ENCODE measurements at regions not wholly inside any gene's neighbourhood (a gene's known extent, or its start where the extent isn't known, plus 50 kb on each side); places are given as distances from the start of the nearest gene placed in this dataset.

- no peak for DNase-seq
- Histone ChIP-seq H3K27me3 (ENCODE audit: control insufficient read depth, insufficient read depth, low read length) (no peaks in the 10 kb centered on the region; the same call in 1 of the 2 replicates), H2AK5ac (ENCODE audit: low read depth, low read length) (no peak overlapping the region), H2BK15ac (ENCODE audit: low read depth, low read length) (no peak overlapping the region), H2BK120ac (ENCODE audit: low read depth, low read length) (no peak overlapping the region), H3K4me1 (ENCODE audit: control insufficient read depth, insufficient read depth, low read length) (no peaks in the 10 kb centered on the region), H4K91ac (ENCODE audit: insufficient read depth, low read depth, low read length) (no peak overlapping the region), H2BK5ac (ENCODE audit: low read depth, low read length, poor library complexity, severe bottlenecking) (no peak overlapping the region), H2BK20ac (ENCODE audit: low read depth, low read length) (no peak overlapping the region), H3K4me3 (ENCODE audit: insufficient read depth, low read depth, low read length) (no peak overlapping the region), H4K5ac (ENCODE audit: low read depth, low read length) (no peak overlapping the region), H3K9me1 (ENCODE audit: insufficient read depth, low read length) (no peaks in the 10 kb centered on the region), H3K56ac (ENCODE audit: extremely low read depth, insufficient read depth, low read length) (no peak overlapping the region), H3K23ac (ENCODE audit: low read depth, low read length) (no peak overlapping the region), H3K27ac (ENCODE audit: insufficient read depth, low read length) (no peak overlapping the region), H2AK9ac (replicated peaks; ENCODE audit: low read depth, low read length, poor library complexity) (no peak overlapping the region), H3K9ac (ENCODE audit: low read depth, low read length) (no peak overlapping the region), H3K79me1 (ENCODE audit: low read depth in 1 of 2, low read length in 2 of 2) (no peaks in the 10 kb centered on the region), H4K8ac (ENCODE audit: low read depth in 2 of 2, low read length in 2 of 2) (no peak overlapping the region), H3K36me3 (ENCODE audit: control insufficient read depth, insufficient read depth, low read length) (no peaks in the 10 kb centered on the region), H3K14ac (replicated peaks; ENCODE audit: low read depth, low read length) (no peak overlapping the region), H4K20me1 (ENCODE audit: insufficient read depth, low read length) (no peaks in the 10 kb centered on the region), H3K18ac (ENCODE audit: low read depth, low read length) (no peak overlapping the region), H3K9me3 (ENCODE audit: control insufficient read depth, insufficient read depth, low read length) (no peaks in the 10 kb centered on the region; the same call in 1 of the 2 replicates), H2AFZ (replicated peaks; ENCODE audit: low read length, poor library complexity) (no peak overlapping the region), H3K4me2 (ENCODE audit: low read depth, low read length) (no peak overlapping the region), H3K4ac (ENCODE audit: low read depth, low read length) (no peak overlapping the region)
- ChIA-PET POLR2A (ENCODE audit: unreplicated experiment) (no interaction called here), CTCF (interaction anchor here (0.6 kb wide), 1 partner anchor 63 kb away, joined by 5 read pairs; no protein-coding TSS in a partner anchor)
- no peak for ATAC-seq (ENCODE audit: low read depth)
- intact Hi-C loops (cut with micrococcal nuclease), result no loop called here
- TF ChIP-seq SMC3 (IDR thresholded peaks at IDR 0.05; ENCODE audit: low read depth, low read length) (no peak), FOS (IDR thresholded peaks at IDR 0.05; ENCODE audit: low read depth, low read length) (no peak), POLR2A (IDR thresholded peaks at IDR 0.05; ENCODE audit: low read depth, low read length) (no peak), BHLHE40 (IDR thresholded peaks at IDR 0.05; ENCODE audit: low read depth, low read length) (no peak), MAFK (IDR thresholded peaks at IDR 0.05; ENCODE audit: low read depth, low read length) (no peak), NFE2L2 (IDR thresholded peaks at IDR 0.05; ENCODE audit: low read depth, low read length) (no peak), RFX5 (IDR thresholded peaks at IDR 0.05; ENCODE audit: low read depth, low read length) (no peak), RAD21 (IDR thresholded peaks at IDR 0.05; ENCODE audit: low read length) (no peak), RCOR1 (IDR thresholded peaks at IDR 0.05; ENCODE audit: insufficient replicate concordance, low read length) (no peak), CHD1 (IDR thresholded peaks at IDR 0.05; ENCODE audit: low read depth, low read length) (no peak), MXI1 (IDR thresholded peaks at IDR 0.05; ENCODE audit: borderline replicate concordance, low read depth, low read length) (no peak)
- TF ChIP-seq, protein P1, sequence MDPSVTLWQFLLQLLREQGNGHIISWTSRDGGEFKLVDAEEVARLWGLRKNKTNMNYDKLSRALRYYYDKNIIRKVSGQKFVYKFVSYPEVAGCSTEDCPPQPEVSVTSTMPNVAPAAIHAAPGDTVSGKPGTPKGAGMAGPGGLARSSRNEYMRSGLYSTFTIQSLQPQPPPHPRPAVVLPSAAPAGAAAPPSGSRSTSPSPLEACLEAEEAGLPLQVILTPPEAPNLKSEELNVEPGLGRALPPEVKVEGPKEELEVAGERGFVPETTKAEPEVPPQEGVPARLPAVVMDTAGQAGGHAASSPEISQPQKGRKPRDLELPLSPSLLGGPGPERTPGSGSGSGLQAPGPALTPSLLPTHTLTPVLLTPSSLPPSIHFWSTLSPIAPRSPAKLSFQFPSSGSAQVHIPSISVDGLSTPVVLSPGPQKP (IDR thresholded peaks at IDR 0.05; ENCODE audit: borderline replicate concordance, low read depth, low read length), result no peak
- TF ChIP-seq, protein P2, sequence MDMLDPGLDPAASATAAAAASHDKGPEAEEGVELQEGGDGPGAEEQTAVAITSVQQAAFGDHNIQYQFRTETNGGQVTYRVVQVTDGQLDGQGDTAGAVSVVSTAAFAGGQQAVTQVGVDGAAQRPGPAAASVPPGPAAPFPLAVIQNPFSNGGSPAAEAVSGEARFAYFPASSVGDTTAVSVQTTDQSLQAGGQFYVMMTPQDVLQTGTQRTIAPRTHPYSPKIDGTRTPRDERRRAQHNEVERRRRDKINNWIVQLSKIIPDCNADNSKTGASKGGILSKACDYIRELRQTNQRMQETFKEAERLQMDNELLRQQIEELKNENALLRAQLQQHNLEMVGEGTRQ (IDR thresholded peaks at IDR 0.05; ENCODE audit: low read depth, low read length), result no peak
- dilution Hi-C loops (cut with HindIII; ENCODE audit: low sequenced_read_pairs, unreplicated experiment), result no loop called here
- in situ Hi-C loops (cut with MboI; ENCODE audit: low sequenced_read_pairs), result no loop called here
- BruUV-seq (replicated peaks), result no TSS peak
- 63% methylated on average over 4 of the region's 4 CpGs; no CpG with 5 or more reads in 1 of the 2 experiments for WGBS, 2 experiments (ENCODE audit: extremely low coverage in 2 of 2, insufficient read length in 1 of 2)
These were observed 140.1 kb upstream of the NRIP1 start for GRCh38 chr21:15204970-15205286.

Data from IMR-90 (cell line).